Esophagus squamous epithelium (tissue), 5 donors: ENCODE measurements at regions not wholly inside any gene's neighbourhood (a gene's known extent, or its start where the extent isn't known, plus 50 kb on each side); places are given as distances from the start of the nearest gene placed in this dataset.
"Not testable (repeated sequence)": the region's sequence is repeated elsewhere in the genome, so short reads cannot be mapped to it uniquely, and the experiment has no call there.

Experiments
- DNase-seq: peaks from one replicate; lab custom pipeline; 2025; lab: John Stamatoyannopoulos, UW
- H3K27ac ChIP-seq, 4 donors: fragments of 200-600 bp; sonication (generic); one replicate each; pipeline ENCODE4 v1.5.1; 2016 to 2019; ENCODE audit warnings: mild to moderate bottlenecking in 1 of 4
- H3K27me3 ChIP-seq, 4 donors: fragments of 200-600 bp; sonication (generic); 1 replicate in 3 of 4; 2 replicates in 1 of 4; pipeline versions ENCODE4 v1.5.1 to v1.6.0; 2017 to 2021; ENCODE audit warnings: antibody characterized with exemption in 1 of 4
- H3K36me3 ChIP-seq, 3 donors: fragments of 200-600 bp; sonication (generic); one replicate each; pipeline ENCODE4 v1.5.1; 2016 to 2019
- H3K4me1 ChIP-seq, 3 donors: fragments of 200-600 bp; sonication (generic); one replicate each; pipeline ENCODE4 v1.5.1; 2017 to 2019
- H3K4me3 ChIP-seq, 4 donors: fragments of 200-600 bp; sonication (generic); 1 replicate in 3 of 4; 2 replicates in 1 of 4; pipeline ENCODE4 v1.5.1; 2016 to 2019; ENCODE audit warnings: mild to moderate bottlenecking in 2 of 4, moderate library complexity in 1 of 4
- H3K9me3 ChIP-seq, 3 donors: fragments of 200-600 bp; sonication (generic); one replicate each; pipeline ENCODE4 v1.5.1; 2016 to 2019
- CTCF ChIP-seq, 6 experiments: fragments of 450-650 bp in 4 of 6; fragments of 200-600 bp in 2 of 6; sonication (generic) in 2 of 6; IDR thresholded peaks; one replicate each; pipeline ENCODE4 v1.5.1; 2016 to 2019; ENCODE audit warnings: antibody characterized with exemption in 6 of 6, mild to moderate bottlenecking in 4 of 6, moderate library complexity in 4 of 6
- POLR2A ChIP-seq, 4 donors: fragments of 450-650 bp; IDR thresholded peaks; one replicate each; pipeline ENCODE4 v1.6.1; 2017; ENCODE audit warnings: antibody characterized with exemption in 4 of 4, mild to moderate bottlenecking in 4 of 4, moderate library complexity in 3 of 4
- whole genome bisulfite sequencing, 2 donors: methylation state at CpG; one replicate each; pipeline ENCODE4 v1.1.5; 2018; 5-methylcytosine and 5-hydroxymethylcytosine counted together
- intact Hi-C: fragments of 100-400 bp; cut with DNase I; formaldehyde crosslinking; loops from one replicate; pipeline ENCODE4 v1.15.0; 2022
- donor health status: DM: yes; HTN: yes; CAD: no.

DNA sequence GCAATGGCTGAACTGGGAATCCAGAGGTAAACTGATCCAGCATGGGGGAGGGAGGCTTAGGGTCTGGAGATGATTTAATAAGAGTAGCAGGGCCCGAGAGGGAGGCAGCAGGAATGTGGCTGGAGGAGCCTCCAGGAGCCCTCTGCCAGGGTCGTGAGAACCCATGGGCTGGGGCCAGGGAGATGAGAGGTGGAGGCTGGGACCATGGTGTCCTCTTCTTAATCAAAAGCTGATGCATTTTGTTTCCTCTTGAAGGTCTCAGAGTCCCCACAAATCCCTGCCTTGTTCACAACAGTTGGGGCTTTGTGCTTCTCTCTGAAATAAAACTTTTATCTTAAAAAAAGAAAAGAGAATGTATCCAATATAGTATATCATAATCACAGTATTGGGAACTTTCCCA is 123.7 kb upstream of the ZNF516 start:
- Histone ChIP-seq H3K27me3 (no peaks in the 10 kb centered on the region), H3K4me3 (no peak overlapping the region), H3K9me3 (no peaks in the 10 kb centered on the region), H3K36me3 (no peaks in the 10 kb centered on the region), H3K27ac (peak overlapping the region in 2 of 4 donors; percentile 76 to 85), H3K4me1 (peaks cover 11 to 36% (median 24%) of the 10 kb centered on the region in 3 donors)
- DNase-seq, result no peak
- no peak for TF ChIP-seq POLR2A (IDR thresholded peaks at IDR 0.05)
- no peak for TF ChIP-seq CTCF (IDR thresholded peaks at IDR 0.05)
- intact Hi-C loops, result loop anchor here (5.0 kb wide), 1 partner anchor 221 kb away; no protein-coding TSS in a partner anchor
- WGBS, 2 donors, result 38 to 69% methylated on average over 2 of the region's 2 CpGs

GRCh38 chr18:76616373-76616772 is 121.3 kb upstream of the ZNF516 start:
- WGBS, 2 donors, result 84 to 90% methylated on average over 7 of the region's 7 CpGs
- no peak overlapping the region for H3K27ac ChIP-seq
- H3K27me3 ChIP-seq, result no peaks in the 10 kb centered on the region
- no peaks in the 10 kb centered on the region for H3K9me3 ChIP-seq
- DNase-seq, result no peak
- H3K36me3 ChIP-seq, result no peaks in the 10 kb centered on the region
- TF ChIP-seq POLR2A (IDR thresholded peaks at IDR 0.05) (no peak), CTCF (IDR thresholded peaks at IDR 0.05) (no peak)
- peaks cover 11 to 27% (median 23%) of the 10 kb centered on the region in 3 donors for H3K4me1 ChIP-seq
- no peak overlapping the region for H3K4me3 ChIP-seq
- intact Hi-C loops, result loop anchor here (5.0 kb wide), 1 partner anchor 219 kb away; no protein-coding TSS in a partner anchor

GRCh38 chr18:76615065-76615733 is 120.2 kb upstream of the ZNF516 start:
- peaks cover 12 to 26% (median 15%) of the 10 kb centered on the region in 3 donors for H3K4me1 ChIP-seq

DNA sequence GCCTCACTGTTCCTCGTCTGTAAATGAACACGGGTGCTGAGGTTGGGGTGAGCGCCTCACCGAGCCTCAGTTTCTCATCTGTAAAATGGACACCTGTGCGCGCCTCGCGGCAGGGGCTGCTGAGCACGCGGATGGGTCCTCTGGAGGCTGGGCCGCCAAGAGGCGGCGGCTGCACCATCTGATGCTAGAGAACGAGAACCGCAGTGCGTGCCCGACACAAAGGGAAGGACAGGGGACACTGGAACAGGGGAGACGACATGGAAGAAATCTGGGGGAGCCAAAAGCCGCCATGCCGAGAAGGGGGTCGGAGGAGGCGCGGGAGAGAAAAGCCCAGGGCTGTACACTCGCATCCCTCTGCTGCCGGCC is 118.7 kb upstream of the ZNF516 start:
- TF ChIP-seq POLR2A (IDR thresholded peaks at IDR 0.05) (no peak), CTCF (IDR thresholded peaks at IDR 0.05) (no peak)
- WGBS, 2 donors, result 87 to 97% methylated on average over 21 of the region's 25 CpGs
- no peak for DNase-seq
- peaks cover 0 to 12% (median 4%) of the 10 kb centered on the region in 3 donors for H3K4me1 ChIP-seq
- no peaks in the 10 kb centered on the region for H3K36me3 ChIP-seq
- intact Hi-C loops, result no loop called here
- no peak overlapping the region for H3K4me3 ChIP-seq
- H3K9me3 ChIP-seq, result no peaks in the 10 kb centered on the region
- H3K27ac ChIP-seq, result no peak overlapping the region
- no peaks in the 10 kb centered on the region for H3K27me3 ChIP-seq

More at GRCh38 chr18:76615065-76615733, 120.2 kb upstream of the ZNF516 start:
- Histone ChIP-seq H3K4me3 (no peak overlapping the region), H3K36me3 (no peaks in the 10 kb centered on the region), H3K27me3 (no peaks in the 10 kb centered on the region), H3K27ac (no peak overlapping the region), H3K9me3 (no peaks in the 10 kb centered on the region)
- DNase-seq, result no peak
- TF ChIP-seq POLR2A (IDR thresholded peaks at IDR 0.05) (no peak), CTCF (IDR thresholded peaks at IDR 0.05) (no peak)
- WGBS, 2 donors, result 72 to 78% methylated on average over 16 to 17 of the region's 17 CpGs
- intact Hi-C loops, result loop anchor here (5.0 kb wide), 1 partner anchor 218 kb away; no protein-coding TSS in a partner anchor

GRCh38 chr18:76613053-76613754 is 118.2 kb upstream of the ZNF516 start:
- intact Hi-C loops, result no loop called here
- WGBS, 2 donors, result 77 to 84% methylated on average over 16 of the region's 16 CpGs
- Histone ChIP-seq H3K27me3 (no peaks in the 10 kb centered on the region), H3K4me3 (no peak overlapping the region), H3K4me1 (peaks cover 0 to 11% (median 4%) of the 10 kb centered on the region in 3 donors), H3K36me3 (no peaks in the 10 kb centered on the region), H3K9me3 (no peaks in the 10 kb centered on the region), H3K27ac (no peak overlapping the region)
- no peak for DNase-seq
- TF ChIP-seq POLR2A (IDR thresholded peaks at IDR 0.05), result no peak
- TF ChIP-seq CTCF (IDR thresholded peaks at IDR 0.05), result no peak

DNA sequence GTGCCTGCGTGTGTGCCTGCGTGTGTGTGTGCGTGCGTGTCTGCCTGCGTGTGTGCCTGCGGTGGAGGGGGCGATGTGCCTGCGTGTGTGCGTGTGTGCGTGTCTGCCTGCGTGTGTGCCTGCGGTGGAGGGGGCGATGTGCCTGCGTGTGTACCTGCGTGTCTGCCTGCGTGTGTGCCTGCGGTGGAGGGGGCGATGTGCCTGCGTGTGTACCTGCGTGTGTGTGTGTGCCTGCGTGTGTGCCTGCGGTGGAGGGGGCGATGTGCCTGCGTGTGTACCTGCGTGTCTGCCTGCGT is 116.7 kb upstream of the ZNF516 start:
- DNase-seq, intact Hi-C loops, H3K4me3 ChIP-seq, H3K27ac ChIP-seq, H3K9me3 ChIP-seq, H3K36me3 ChIP-seq, H3K27me3 ChIP-seq: not testable (repeated sequence)
- 86 to 90% methylated on average over 2 to 6 of the region's 26 CpGs for WGBS, 2 donors
- H3K4me1 ChIP-seq, result peaks cover 0 to 11% (median 4%) of the 10 kb centered on the region in 3 donors
